IMR-90 (cell line): ENCODE measurements at regions not wholly inside any gene's neighbourhood (a gene's known extent, or its start where the extent isn't known, plus 50 kb on each side); places are given as distances from the start of the nearest gene placed in this dataset.

Experiments used
- ATAC-seq: fragments of 200-7000 bp; cut with Tn5 transposase; 2 replicates; pipeline ENCODE4 v1.9.1; 2020; ENCODE audit warnings: low read depth, mild to moderate bottlenecking, moderate library complexity
- BruUV-seq: library from RNA; stranded (reverse); fragments of 400-500 nt; replicated peaks from 2 replicates; lab custom pipeline; 2021; lab: Mats Ljungman, UMichigan
- CTCF ChIA-PET: fragments of 300-600 bp; formaldehyde crosslinking; extraction: SDS; loops from one replicate; lab custom pipeline; 2021; ENCODE audit warnings: antibody characterized with exemption; lab: Yijun Ruan, JAX
- POLR2A ChIA-PET: fragments of 300-600 bp; sonication (Branson Sonifier 250); formaldehyde crosslinking; loops from one replicate; lab custom pipeline; 2022; ENCODE audit warnings: antibody characterized with exemption; ENCODE audit not compliant: unreplicated experiment; lab: Charles Lee
- DNase-seq: peaks from one replicate; pipeline ENCODE4 v3.0.0; 2013
- H2AFZ ChIP-seq: replicated peaks from 2 replicates; pipeline ENCODE3; 2013; ENCODE audit warnings: low read length, mild to moderate bottlenecking; ENCODE audit not compliant: poor library complexity
- H2AK5ac ChIP-seq: 2 replicates; pipeline ENCODE4 v1.6.1; 2013; ENCODE audit warnings: low read depth, low read length, inconsistent platforms
- H2AK9ac ChIP-seq: replicated peaks from 2 replicates; pipeline ENCODE3; 2013; ENCODE audit warnings: mild to moderate bottlenecking, low read depth, low read length, moderate library complexity; ENCODE audit not compliant: poor library complexity
- H2BK120ac ChIP-seq: 2 replicates; pipeline ENCODE4 v1.6.1; 2013; ENCODE audit warnings: low read depth, low read length, inconsistent platforms
- H2BK15ac ChIP-seq: 3 replicates; pipeline ENCODE4 v1.6.1; 2013; ENCODE audit warnings: low read depth, low read length, inconsistent platforms
- H2BK20ac ChIP-seq: 2 replicates; pipeline ENCODE4 v1.6.1; 2013; ENCODE audit warnings: low read depth, mild to moderate bottlenecking, inconsistent platforms, low read length, moderate library complexity
- H2BK5ac ChIP-seq: 2 replicates; pipeline ENCODE4 v1.6.1; 2013; ENCODE audit warnings: mild to moderate bottlenecking, low read depth, low read length, inconsistent platforms; ENCODE audit not compliant: poor library complexity, severe bottlenecking
- H3K14ac ChIP-seq: replicated peaks from 2 replicates; pipeline ENCODE4 v1.6.1; 2013; ENCODE audit warnings: low read depth, low read length, inconsistent platforms
- H3K18ac ChIP-seq: 2 replicates; pipeline ENCODE4 v1.6.1; 2013; ENCODE audit warnings: low read depth, low read length, control low read depth
- H3K23ac ChIP-seq: 2 replicates; pipeline ENCODE4 v1.6.1; 2013; ENCODE audit warnings: low read depth, low read length, inconsistent platforms
- H3K27ac ChIP-seq: 2 replicates; pipeline ENCODE4 v1.5.1; 2013; ENCODE audit warnings: mild to moderate bottlenecking, control low read depth, low read length; ENCODE audit not compliant: insufficient read depth
- H3K27me3 ChIP-seq: 2 replicates; pipeline ENCODE4 v1.6.1; 2013; ENCODE audit warnings: low read length; ENCODE audit not compliant: control insufficient read depth, insufficient read depth
- H3K36me3 ChIP-seq: 2 replicates; pipeline ENCODE4 v1.6.1; 2013; ENCODE audit warnings: low read length, mixed read lengths; ENCODE audit not compliant: control insufficient read depth, insufficient read depth
- H3K4ac ChIP-seq: 2 replicates; pipeline ENCODE4 v1.6.1; 2013; ENCODE audit warnings: low read depth, low read length, inconsistent platforms
- H3K4me1 ChIP-seq: 2 replicates; pipeline ENCODE4 v1.6.1; 2013; ENCODE audit warnings: low read length, mixed read lengths; ENCODE audit not compliant: control insufficient read depth, insufficient read depth
- H3K4me2 ChIP-seq: 2 replicates; pipeline ENCODE4 v1.6.1; 2013; ENCODE audit warnings: low read depth, mild to moderate bottlenecking, control low read depth, low read length, moderate library complexity
- H3K4me3 ChIP-seq: 2 replicates; pipeline ENCODE4 v1.5.1; 2013; ENCODE audit warnings: low read depth, mild to moderate bottlenecking, control low read depth, low read length, moderate library complexity; ENCODE audit not compliant: insufficient read depth
- H3K56ac ChIP-seq: 2 replicates; pipeline ENCODE4 v1.6.1; 2013; ENCODE audit warnings: low read length, inconsistent platforms; ENCODE audit not compliant: insufficient read depth; ENCODE audit errors: extremely low read depth
- H3K79me1 ChIP-seq, 2 experiments: 2 replicates each; pipeline ENCODE4 v1.6.1; 2013; ENCODE audit warnings: low read length in 2 of 2, inconsistent platforms in 1 of 2, low read depth in 1 of 2
- H3K9ac ChIP-seq: 2 replicates; pipeline ENCODE4 v1.6.1; 2013; ENCODE audit warnings: low read depth, low read length, control low read depth
- H3K9me1 ChIP-seq: 2 replicates; pipeline ENCODE4 v1.6.1; 2013; ENCODE audit warnings: low read length, inconsistent platforms; ENCODE audit not compliant: insufficient read depth
- H3K9me3 ChIP-seq: 2 replicates; pipeline ENCODE4 v1.6.1; 2013; ENCODE audit warnings: low read length; ENCODE audit not compliant: control insufficient read depth, insufficient read depth
- H4K20me1 ChIP-seq: 2 replicates; pipeline ENCODE4 v1.6.1; 2013; ENCODE audit warnings: low read length, inconsistent platforms; ENCODE audit not compliant: insufficient read depth
- H4K5ac ChIP-seq: 2 replicates; pipeline ENCODE4 v1.6.1; 2013; ENCODE audit warnings: mild to moderate bottlenecking, low read depth, low read length, control low read depth
- H4K8ac ChIP-seq, 2 experiments: 2 replicates each; pipeline ENCODE4 v1.6.1; 2013; ENCODE audit warnings: low read depth in 2 of 2, low read length in 2 of 2, control low read depth in 1 of 2, inconsistent platforms in 1 of 2
- H4K91ac ChIP-seq: 2 replicates; pipeline ENCODE4 v1.6.1; 2013; ENCODE audit warnings: low read depth, low read length, inconsistent platforms; ENCODE audit not compliant: insufficient read depth
- CEBPB ChIP-seq: IDR thresholded peaks from 2 replicates; pipeline ENCODE4 v1.6.1; 2012; ENCODE audit warnings: low read depth, low read length, improper control_type of control experiment
- CHD1 ChIP-seq: IDR thresholded peaks from 2 replicates; pipeline ENCODE4 v1.6.1; 2012; ENCODE audit warnings: low read depth, low read length, improper control_type of control experiment
- ELK1 ChIP-seq: fragments of 150-350 bp; IDR thresholded peaks from 2 replicates; pipeline ENCODE4 v1.6.1; 2016; ENCODE audit warnings: low read depth, mild to moderate bottlenecking, low read length, moderate library complexity, borderline replicate concordance
- FOS ChIP-seq: fragments of 150-350 bp; IDR thresholded peaks from 2 replicates; pipeline ENCODE4 v1.6.1; 2016; ENCODE audit warnings: low read depth, low read length
- MAZ ChIP-seq: IDR thresholded peaks from 2 replicates; pipeline ENCODE4 v1.6.1; 2012; ENCODE audit warnings: low read depth, mild to moderate bottlenecking, low read length, improper control_type of control experiment, moderate library complexity, borderline replicate concordance
- MXI1 ChIP-seq: IDR thresholded peaks from 2 replicates; pipeline ENCODE4 v1.6.1; 2012; ENCODE audit warnings: low read depth, mild to moderate bottlenecking, low read length, moderate library complexity, borderline replicate concordance
- POLR2A ChIP-seq: IDR thresholded peaks from 2 replicates; pipeline ENCODE4 v1.6.1; 2012; ENCODE audit warnings: mild to moderate bottlenecking, low read depth, low read length
- RAD21 ChIP-seq: IDR thresholded peaks from 2 replicates; pipeline ENCODE4 v1.6.1; 2012; ENCODE audit warnings: low read length, improper control_type of control experiment
- RFX5 ChIP-seq: IDR thresholded peaks from 2 replicates; pipeline ENCODE4 v1.8.0; 2012; ENCODE audit warnings: low read depth, mild to moderate bottlenecking, low read length, moderate library complexity
- SMC3 ChIP-seq: fragments of 150-350 bp; IDR thresholded peaks from 2 replicates; pipeline ENCODE4 v1.6.1; 2016; ENCODE audit warnings: low read depth, mild to moderate bottlenecking, antibody characterized with exemption, low read length, moderate library complexity
- WGBS, 2 experiments: methylation state at CpG; one replicate each; pipeline versions ENCODE4 v1.1.5 to v1.1.7; 2013; ENCODE audit warnings: missing lambda C conversion rate in 2 of 2; ENCODE audit not compliant: insufficient read length in 1 of 2; ENCODE audit errors: extremely low coverage in 2 of 2; 5-methylcytosine and 5-hydroxymethylcytosine counted together
- dilution Hi-C: fragments of 300-500 bp; cut with HindIII; formaldehyde crosslinking; loops from one replicate; pipeline ENCODE4 v1.14.3; 2018; ENCODE audit warnings: low sequenced_read_pairs; ENCODE audit not compliant: unreplicated experiment
- in situ Hi-C: fragments of 300-500 bp; cut with MboI; formaldehyde crosslinking; loops from 3 replicates; pipeline ENCODE4 v1.14.3; 2019; ENCODE audit warnings: low sequenced_read_pairs, inconsistent platforms, mixed read lengths
- intact Hi-C: fragments of 100-400 bp; cut with micrococcal nuclease; formaldehyde crosslinking; loops from 2 replicates; pipeline ENCODE4 v1.10.0; 2022
- TF ChIP-seq, protein P1 (sequence below): fragments of 150-350 bp; IDR thresholded peaks from 2 replicates; pipeline ENCODE4 v1.6.1; 2017; ENCODE audit warnings: mild to moderate bottlenecking, antibody characterized with exemption, low read length, low read depth

DNA sequence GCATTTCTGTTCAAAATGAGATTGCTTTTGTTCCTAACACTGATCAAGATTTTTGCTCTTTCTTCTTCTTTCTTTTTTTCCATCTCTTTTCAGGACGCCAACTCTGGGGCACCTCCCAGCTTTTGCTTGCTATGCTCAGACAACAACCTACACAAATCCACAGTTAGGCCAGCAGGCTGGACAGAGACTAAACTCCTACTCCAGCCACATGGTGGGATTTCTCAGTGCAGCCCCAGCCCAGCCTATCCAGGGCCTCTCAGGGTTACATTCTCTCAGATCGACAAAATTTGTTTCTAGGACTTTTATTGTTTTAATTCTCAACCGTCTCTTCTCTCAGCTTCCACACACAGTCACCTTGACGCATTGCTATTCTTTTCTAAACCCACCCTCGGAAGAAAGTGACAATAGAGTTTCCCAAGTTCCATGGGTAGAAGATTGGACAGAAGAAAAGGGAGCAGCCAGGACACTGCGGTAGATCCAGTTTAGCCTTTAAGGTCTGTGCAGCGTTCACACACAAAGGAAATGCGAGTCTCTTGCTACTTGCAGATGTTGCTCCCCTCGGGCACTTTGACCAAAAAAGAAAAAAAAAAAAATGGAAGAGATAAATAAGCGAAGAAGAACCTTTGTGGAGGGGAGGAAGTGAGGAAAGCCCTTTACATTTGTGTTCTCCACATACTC lies 588.6 kb upstream of the GRAMD2B start:
- ATAC-seq (no peak), DNase-seq (no peak)
- H2AK9ac ChIP-seq, result no peak overlapping the region
- WGBS, 2 experiments, result no CpG with 5 or more reads among the region's 10 CpGs
- no peak overlapping the region for H2AFZ ChIP-seq
- intact Hi-C loops (loop anchor here (2.0 to 5.0 kb wide), 2 partner anchors 422 to 1088 kb away; partner anchors contain the start of gene ZNF608), in situ Hi-C loops (no loop called here), dilution Hi-C loops (no loop called here)
- no peak overlapping the region for H2BK120ac ChIP-seq
- H3K18ac ChIP-seq, result no peak overlapping the region
- no peak overlapping the region for H4K91ac ChIP-seq
- no peak overlapping the region for H2BK15ac ChIP-seq
- H4K20me1 ChIP-seq, result no peaks in the 10 kb centered on the region
- H3K4me2 ChIP-seq, result no peak overlapping the region
- H2BK5ac ChIP-seq, result no peak overlapping the region
- no peak overlapping the region for H3K27ac ChIP-seq
- CTCF ChIA-PET, result interaction anchor here (0.6 to 1.2 kb wide), 5 partner anchors 10 to 614 kb away, joined by 3 to 6 read pairs (median 4); no protein-coding TSS in a partner anchor
- H3K9ac ChIP-seq, result no peak overlapping the region
- no peaks in the 10 kb centered on the region; the same call in 1 of the 2 replicates for H3K27me3 ChIP-seq
- BruUV-seq, result no TSS peak
- no peak overlapping the region for H3K23ac ChIP-seq
- H4K5ac ChIP-seq, result no peak overlapping the region
- no peak overlapping the region for H3K4ac ChIP-seq
- H3K9me1 ChIP-seq, result no peaks in the 10 kb centered on the region
- no peak overlapping the region for H3K14ac ChIP-seq
- no peak overlapping the region for H2AK5ac ChIP-seq
- H3K36me3 ChIP-seq, result no peaks in the 10 kb centered on the region
- H2BK20ac ChIP-seq, result no peak overlapping the region
- POLR2A ChIA-PET, result no interaction called here
- no peak overlapping the region for H4K8ac ChIP-seq
- no peaks in the 10 kb centered on the region for H3K79me1 ChIP-seq
- H3K4me3 ChIP-seq, result no peak overlapping the region
- H3K4me1 ChIP-seq, result no peaks in the 10 kb centered on the region
- H3K56ac ChIP-seq, result no peak overlapping the region
- TF ChIP-seq MXI1, result no peak
- no peak for TF ChIP-seq CEBPB
- TF ChIP-seq ELK1, result no peak
- TF ChIP-seq POLR2A, result no peak
- TF ChIP-seq CHD1, result no peak
- TF ChIP-seq, protein P1, sequence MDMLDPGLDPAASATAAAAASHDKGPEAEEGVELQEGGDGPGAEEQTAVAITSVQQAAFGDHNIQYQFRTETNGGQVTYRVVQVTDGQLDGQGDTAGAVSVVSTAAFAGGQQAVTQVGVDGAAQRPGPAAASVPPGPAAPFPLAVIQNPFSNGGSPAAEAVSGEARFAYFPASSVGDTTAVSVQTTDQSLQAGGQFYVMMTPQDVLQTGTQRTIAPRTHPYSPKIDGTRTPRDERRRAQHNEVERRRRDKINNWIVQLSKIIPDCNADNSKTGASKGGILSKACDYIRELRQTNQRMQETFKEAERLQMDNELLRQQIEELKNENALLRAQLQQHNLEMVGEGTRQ, result no peak
- TF ChIP-seq RFX5, result no peak
- no peak for TF ChIP-seq RAD21
- TF ChIP-seq MAZ, result no peak
- no peak for TF ChIP-seq FOS
- no peak for TF ChIP-seq SMC3
- H3K9me3 ChIP-seq, result no peaks in the 10 kb centered on the region
